Pancreas (tissue), 10 donors: ENCODE measurements at regions not wholly inside any gene's neighbourhood (a gene's known extent, or its start where the extent isn't known, plus 50 kb on each side); places are given as distances from the start of the nearest gene placed in this dataset.
"Not testable (repeated sequence)": the region's sequence is repeated elsewhere in the genome, so short reads cannot be mapped to it uniquely, and the experiment has no call there.

Source experiments
- ATAC-seq, 4 donors: fragments of 200-7000 bp; cut with Tn5 transposase; one replicate each; pipeline versions ENCODE4 v1.8.0 to v1.9.1; 2020; ENCODE audit warnings: mild to moderate bottlenecking in 4 of 4, moderate library complexity in 4 of 4
- DNase-seq, 6 donors: peaks; one replicate each; pipeline ENCODE4 v3.0.0-alpha.2; 2020
- FAIRE-seq: peaks from 2 replicates; lab custom pipeline; 2012; peaks lifted over from hg19 to GRCh38; lab: Jason Lieb, UNC
- H3K27ac ChIP-seq, 4 donors: fragments of 200-600 bp; sonication (generic); 1 replicate in 3 of 4; 2 replicates in 1 of 4; pipeline versions ENCODE4 v1.5.0 to v1.8.0; 2020
- H3K27me3 ChIP-seq, 4 donors: fragments of 200-600 bp; one replicate each; pipeline ENCODE4 v1.8.0; 2021
- H3K36me3 ChIP-seq, 3 donors: fragments of 200-600 bp; sonication (generic) in 1 of 3; one replicate each; pipeline versions ENCODE4 v1.5.0 to v1.8.0; 2020 to 2021
- H3K4me1 ChIP-seq, 3 donors: fragments of 200-600 bp; one replicate each; pipeline ENCODE4 v1.8.0; 2021
- H3K4me3 ChIP-seq, 4 donors: fragments of 200-600 bp; sonication (generic) in 2 of 4; one replicate each; pipeline versions ENCODE4 v1.5.0 to v1.8.0; 2020 to 2021
- H3K9me3 ChIP-seq, 4 donors: fragments of 200-600 bp; one replicate each; pipeline ENCODE4 v1.8.0; 2021
- WGBS, 2 donors: extraction: QIAGEN DNeasy Blood & Tissue Kit; methylation state at CpG; one replicate each; pipeline ENCODE4 v1.1.7; 2013; 5-methylcytosine and 5-hydroxymethylcytosine counted together
- intact Hi-C, 3 donors: fragments of 100-400 bp; cut with DNase I; formaldehyde crosslinking; loops; one replicate each; pipeline versions ENCODE4 v1.11.1 to v1.14.2; 2022
- TF ChIP-seq, protein P1 (sequence below), 4 donors: fragments of 200-600 bp; sonication (generic) in 3 of 4; IDR thresholded peaks; one replicate each; pipeline versions ENCODE4 v1.5.0 to v1.8.0; 2021; ENCODE audit warnings: antibody characterized with exemption in 4 of 4
- donor health status: healthy with polysubstance abuse.
- donor health status: DM: no; HTN: no; CAD: no; lungs with moderate emphysema.
- donor health status: DM: no; HTN: no; CAD: no.
- donor health status: control.
- donor health status: control.
- donor health status: Bipolar disorder and iron deficiency.
- donor health status: DM: yes; HTN: yes; CAD: no.
- donor health status: DM: no; HTN: no; CAD: no.
- donor health status: DM: no; HTN: no; CAD: no.
- donor health status: DM: yes; HTN: yes; CAD: no.

DNA sequence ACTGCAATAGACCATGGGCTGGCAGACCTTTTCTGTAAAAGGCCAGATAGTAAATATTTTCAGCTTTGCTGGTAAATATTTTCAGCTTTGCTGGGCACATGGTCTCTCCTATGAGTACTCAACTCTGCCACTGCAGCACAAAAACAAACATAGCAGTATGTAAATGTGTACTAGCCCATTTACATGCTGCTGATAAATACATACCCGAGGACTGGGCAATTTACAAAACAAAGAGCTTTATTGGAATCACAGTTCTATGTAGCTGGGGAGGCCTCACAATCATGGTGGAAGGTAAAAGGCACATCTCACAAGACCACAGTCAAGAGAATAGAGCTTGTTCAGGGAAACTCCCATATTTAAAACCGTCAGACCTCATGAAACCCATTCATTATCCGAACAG lies 793.0 kb downstream of the EDEM1 start:
- H3K27me3 ChIP-seq = no peaks in the 10 kb centered on the region
- H3K4me1 ChIP-seq = no peaks in the 10 kb centered on the region
- no peak for ATAC-seq
- TF ChIP-seq, protein P1, sequence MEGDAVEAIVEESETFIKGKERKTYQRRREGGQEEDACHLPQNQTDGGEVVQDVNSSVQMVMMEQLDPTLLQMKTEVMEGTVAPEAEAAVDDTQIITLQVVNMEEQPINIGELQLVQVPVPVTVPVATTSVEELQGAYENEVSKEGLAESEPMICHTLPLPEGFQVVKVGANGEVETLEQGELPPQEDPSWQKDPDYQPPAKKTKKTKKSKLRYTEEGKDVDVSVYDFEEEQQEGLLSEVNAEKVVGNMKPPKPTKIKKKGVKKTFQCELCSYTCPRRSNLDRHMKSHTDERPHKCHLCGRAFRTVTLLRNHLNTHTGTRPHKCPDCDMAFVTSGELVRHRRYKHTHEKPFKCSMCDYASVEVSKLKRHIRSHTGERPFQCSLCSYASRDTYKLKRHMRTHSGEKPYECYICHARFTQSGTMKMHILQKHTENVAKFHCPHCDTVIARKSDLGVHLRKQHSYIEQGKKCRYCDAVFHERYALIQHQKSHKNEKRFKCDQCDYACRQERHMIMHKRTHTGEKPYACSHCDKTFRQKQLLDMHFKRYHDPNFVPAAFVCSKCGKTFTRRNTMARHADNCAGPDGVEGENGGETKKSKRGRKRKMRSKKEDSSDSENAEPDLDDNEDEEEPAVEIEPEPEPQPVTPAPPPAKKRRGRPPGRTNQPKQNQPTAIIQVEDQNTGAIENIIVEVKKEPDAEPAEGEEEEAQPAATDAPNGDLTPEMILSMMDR (IDR thresholded peaks at IDR 0.05) = no peak
- no peak overlapping the region for H3K4me3 ChIP-seq
- DNase-seq = no peak
- no peaks in the 10 kb centered on the region for H3K9me3 ChIP-seq
- no peaks in the 10 kb centered on the region for H3K36me3 ChIP-seq
- no peak for FAIRE-seq
- intact Hi-C loops = no loop called here
- no peak overlapping the region for H3K27ac ChIP-seq
- 53% methylated on average over 3 of the region's 3 CpGs for WGBS, 2 donors

GRCh38 chr3:5994651-5995050 lies 807.1 kb downstream of the EDEM1 start:
- no peak overlapping the region for H3K4me3 ChIP-seq
- TF ChIP-seq, protein P1 (IDR thresholded peaks at IDR 0.05) = no peak
- no peak for DNase-seq
- no peaks in the 10 kb centered on the region for H3K4me1 ChIP-seq
- 74 to 79% methylated on average over 1 of the region's 1 CpG for WGBS, 2 donors
- no peaks in the 10 kb centered on the region for H3K9me3 ChIP-seq
- no peaks in the 10 kb centered on the region for H3K36me3 ChIP-seq
- no peak for FAIRE-seq
- H3K27ac ChIP-seq = no peak overlapping the region
- no peak for ATAC-seq
- no peaks in the 10 kb centered on the region for H3K27me3 ChIP-seq
- intact Hi-C loops = no loop called here

GRCh38 chr3:6018456-6018855 lies 830.9 kb downstream of the EDEM1 start:
- intact Hi-C loops = no loop called here
- WGBS, 2 donors = 86 to 89% methylated on average over 2 of the region's 2 CpGs
- FAIRE-seq = no peak

DNA sequence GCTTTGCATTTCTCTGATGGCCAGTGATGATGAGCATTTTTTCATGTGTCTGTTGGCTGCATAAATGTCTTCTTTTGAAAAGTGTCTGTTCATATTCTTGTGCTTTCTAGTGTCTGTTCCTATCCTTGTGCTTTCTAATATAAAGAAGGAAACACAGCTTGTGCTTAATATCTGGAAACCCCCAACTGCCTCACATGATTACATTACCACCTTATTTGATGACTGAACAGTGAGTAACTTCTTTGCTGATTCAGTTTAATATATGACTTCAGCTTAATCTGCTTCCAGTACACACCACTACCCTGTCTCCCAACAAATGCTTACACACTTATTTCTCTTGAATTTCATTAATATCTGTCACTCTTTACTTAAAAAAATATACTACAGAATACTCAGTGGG lies 835.1 kb downstream of the EDEM1 start:
- TF ChIP-seq, protein P1 (IDR thresholded peaks at IDR 0.05) = no peak
- intact Hi-C loops = no loop called here
- Histone ChIP-seq H3K27ac (no peak overlapping the region), H3K4me1 (no peaks in the 10 kb centered on the region), H3K4me3 (no peak overlapping the region), H3K27me3 (no peaks in the 10 kb centered on the region), H3K36me3 (no peaks in the 10 kb centered on the region), H3K9me3 (no peaks in the 10 kb centered on the region)
- DNase-seq = no peak
- no peak for ATAC-seq
- no peak for FAIRE-seq

More at GRCh38 chr3:6018456-6018855, 830.9 kb downstream of the EDEM1 start:
- H3K27me3 ChIP-seq = no peaks in the 10 kb centered on the region
- ATAC-seq (no peak), DNase-seq (no peak)
- no peak overlapping the region for H3K4me3 ChIP-seq
- TF ChIP-seq, protein P1 (IDR thresholded peaks at IDR 0.05) = no peak
- no peak overlapping the region for H3K27ac ChIP-seq
- no peaks in the 10 kb centered on the region for H3K4me1 ChIP-seq
- H3K9me3 ChIP-seq = no peaks in the 10 kb centered on the region
- no peaks in the 10 kb centered on the region for H3K36me3 ChIP-seq

- no peak overlapping the region for H3K4me3 ChIP-seq
- no peak for FAIRE-seq
- intact Hi-C loops = no loop called here
- H3K36me3 ChIP-seq = no peaks in the 10 kb centered on the region
- no peaks in the 10 kb centered on the region for H3K27me3 ChIP-seq
- 87 to 97% methylated on average over 1 of the region's 1 CpG for WGBS, 2 donors
- no peak for ATAC-seq
- TF ChIP-seq, protein P1 (IDR thresholded peaks at IDR 0.05) = no peak
- H3K4me1 ChIP-seq = no peaks in the 10 kb centered on the region
- no peaks in the 10 kb centered on the region for H3K9me3 ChIP-seq
- DNase-seq = no peak
- no peak overlapping the region for H3K27ac ChIP-seq
These were observed 835.9 kb upstream of the GRM7 start for GRCh38 chr3:6025032-6025431.

DNA sequence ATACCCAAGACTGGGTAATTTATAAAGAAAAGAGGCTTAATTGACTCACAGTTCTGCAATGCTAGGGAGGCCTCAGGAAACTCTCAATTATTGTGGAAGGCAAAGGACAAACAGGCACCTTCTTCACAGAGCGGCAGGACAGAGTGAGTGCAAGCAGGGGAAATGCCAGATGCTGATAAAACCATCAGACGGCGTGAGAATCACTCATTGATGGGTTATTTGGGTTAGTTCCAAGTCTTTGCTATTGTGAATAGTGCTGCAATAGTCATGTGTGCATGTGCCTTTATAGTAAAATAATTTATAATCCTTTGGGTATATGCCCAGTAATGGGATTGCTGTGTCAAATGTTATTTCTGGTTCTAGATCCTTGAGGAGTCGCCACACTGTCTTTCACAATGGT lies 830.3 kb upstream of the GRM7 start:
- H3K9me3 ChIP-seq, H3K4me1 ChIP-seq, DNase-seq, H3K4me3 ChIP-seq, FAIRE-seq, H3K27me3 ChIP-seq, ATAC-seq, intact Hi-C loops, H3K36me3 ChIP-seq, H3K27ac ChIP-seq: not testable (repeated sequence)
- WGBS, 2 donors = 65 to 66% methylated on average over 4 of the region's 4 CpGs
